SK-N-SH (cell line): ENCODE measurements at regions not wholly inside any gene's neighbourhood (a gene's known extent, or its start where the extent isn't known, plus 50 kb on each side); places are given as distances from the start of the nearest gene placed in this dataset.

Experiments used
- CTCF ChIA-PET: fragments of 300-600, 350-600 bp; formaldehyde crosslinking; extraction: SDS; loops from one replicate; lab custom pipeline; 2021; lab: Yijun Ruan, JAX
- POLR2A ChIA-PET: fragments of 350-600 bp; sonication (Branson Sonifier 250); formaldehyde crosslinking; extraction: SDS; loops from one replicate; lab custom pipeline; 2020; ENCODE audit warnings: antibody characterized with exemption, inconsistent platforms; lab: Yijun Ruan, JAX
- DNase-seq: peaks from one replicate; pipeline ENCODE4 v3.0.0; 2012
- H2AFZ ChIP-seq: fragments of 200-600 bp; sonication (generic); 2 replicates; pipeline ENCODE4 v1.8.1; 2016; ENCODE audit warnings: antibody characterized with exemption, mild to moderate bottlenecking, low read depth
- H3F3A ChIP-seq: fragments of 200-600 bp; sonication (generic); replicated peaks from 2 replicates; pipeline ENCODE3; 2016; ENCODE audit warnings: antibody characterized with exemption, mild to moderate bottlenecking; ENCODE audit not compliant: insufficient read depth
- H3K27ac ChIP-seq, 2 experiments: fragments of 200-500 bp in 1 of 2; fragments of 200-600 bp in 1 of 2; sonication (Bioruptor generic) in 1 of 2; sonication (generic), shearing (Covaris generic) in 1 of 2; 2 replicates each; pipeline versions ENCODE4 v1.5.1 to v1.6.1; 2014 to 2016; ENCODE audit warnings: low read depth in 2 of 2, inconsistent platforms in 1 of 2, low read length in 1 of 2, mild to moderate bottlenecking in 1 of 2, mixed read lengths in 1 of 2
- H3K27me3 ChIP-seq: fragments of 200-600 bp; sonication (generic), shearing (Covaris generic); 2 replicates; pipeline ENCODE4 v1.6.1; 2016; ENCODE audit warnings: mixed run types; ENCODE audit not compliant: insufficient read depth
- H3K36me3 ChIP-seq, 2 experiments: fragments of 200-500 bp in 1 of 2; fragments of 200-600 bp in 1 of 2; sonication (Bioruptor generic) in 1 of 2; sonication (generic) in 1 of 2; replicated peaks in 1 of 2; 2 replicates each; pipeline versions ENCODE3 to v1.5.1; 2014 to 2016; ENCODE audit warnings: low read length in 1 of 2, mild to moderate bottlenecking in 1 of 2; ENCODE audit not compliant: insufficient read depth in 2 of 2, control insufficient read depth in 1 of 2
- H3K4me1 ChIP-seq, 2 experiments: fragments of 200-500 bp in 1 of 2; fragments of 200-600 bp in 1 of 2; sonication (Bioruptor generic) in 1 of 2; sonication (generic), shearing (Covaris generic) in 1 of 2; 2 replicates each; pipeline versions ENCODE4 v1.5.1 to v1.6.1; 2014 to 2016; ENCODE audit warnings: low read depth in 1 of 2, low read length in 1 of 2, mixed run types in 1 of 2; ENCODE audit not compliant: insufficient read depth in 2 of 2, control insufficient read depth in 1 of 2
- H3K4me2 ChIP-seq: fragments of 200-600 bp; sonication (generic), shearing (Covaris generic); 2 replicates; pipeline ENCODE4 v1.6.1; 2017; ENCODE audit warnings: mixed run types
- H3K4me3 ChIP-seq, 2 experiments: fragments of 200-500 bp in 1 of 2; fragments of 200-600 bp in 1 of 2; sonication (Bioruptor generic) in 1 of 2; sonication (generic), shearing (Covaris generic) in 1 of 2; 2 replicates each; pipeline versions ENCODE4 v1.5.1 to v1.8.1; 2014 to 2016; ENCODE audit warnings: low read depth in 2 of 2, inconsistent platforms in 1 of 2, low read length in 1 of 2, mild to moderate bottlenecking in 1 of 2, mixed read lengths in 1 of 2, moderate library complexity in 1 of 2
- H3K79me2 ChIP-seq: fragments of 200-600 bp; sonication (generic); 2 replicates; pipeline ENCODE4 v1.8.1; 2017; ENCODE audit warnings: mild to moderate bottlenecking; ENCODE audit not compliant: insufficient read depth
- H3K9ac ChIP-seq: fragments of 200-600 bp; sonication (generic); 2 replicates; pipeline ENCODE4 v1.6.1; 2017; ENCODE audit warnings: mixed run types
- H3K9me2 ChIP-seq: fragments of 200-600 bp; sonication (generic); 2 replicates; pipeline ENCODE4 v1.6.1; 2017; ENCODE audit warnings: mixed run types
- H3K9me3 ChIP-seq: fragments of 200-600 bp; sonication (generic); 2 replicates; pipeline ENCODE4 v1.6.1; 2017; ENCODE audit warnings: mixed run types, mild to moderate bottlenecking, moderate library complexity
- H4K20me1 ChIP-seq: fragments of 200-600 bp; sonication (generic); 2 replicates; pipeline ENCODE4 v1.6.1; 2017; ENCODE audit warnings: mild to moderate bottlenecking, mixed run types; ENCODE audit not compliant: insufficient read depth
- CHD2 ChIP-seq: fragments of 150-350 bp; IDR thresholded peaks from 2 replicates; pipeline ENCODE4 v1.6.1; 2018; ENCODE audit warnings: low read length; ENCODE audit not compliant: partially characterized antibody
- ELF1 ChIP-seq: IDR thresholded peaks from 2 replicates; pipeline ENCODE4 v1.4.0; 2012
- EP300 ChIP-seq, 2 experiments: IDR thresholded peaks; 2 replicates each; pipeline versions ENCODE4 v1.4.0 to v1.6.1; 2012; ENCODE audit warnings: borderline replicate concordance in 1 of 2, low read depth in 1 of 2, low read length in 1 of 2
- EZH2phosphoT487 ChIP-seq: fragments of 200-600 bp; sonication (generic); IDR thresholded peaks from 2 replicates; pipeline ENCODE4 v1.6.1; 2017; ENCODE audit warnings: low read depth, mixed run types, mild to moderate bottlenecking, antibody characterized with exemption, moderate library complexity, borderline replicate concordance
- FOSL2 ChIP-seq: IDR thresholded peaks from 2 replicates; pipeline ENCODE4 v1.4.0; 2012; ENCODE audit warnings: low read depth, mild to moderate bottlenecking, moderate library complexity, borderline replicate concordance
- FOXM1 ChIP-seq: IDR thresholded peaks from 2 replicates; pipeline ENCODE4 v1.4.0; 2012; ENCODE audit warnings: low read depth, mild to moderate bottlenecking
- GATA2 ChIP-seq: sonication (generic); formaldehyde crosslinking; IDR thresholded peaks from 2 replicates; pipeline ENCODE4 v1.5.0; 2020; ENCODE audit warnings: mild to moderate bottlenecking, missing genetic modification reagents
- JUND ChIP-seq: IDR thresholded peaks from 2 replicates; pipeline ENCODE4 v1.4.0; 2012
- MXI1 ChIP-seq: IDR thresholded peaks from 2 replicates; pipeline ENCODE4 v1.6.1; 2012; ENCODE audit warnings: mild to moderate bottlenecking, low read depth, low read length, improper control_type of control experiment
- POLR2AphosphoS5 ChIP-seq: IDR thresholded peaks from 2 replicates; pipeline ENCODE4 v1.6.1; 2012; ENCODE audit warnings: low read depth, low read length
- RCOR1 ChIP-seq: fragments of 150-350 bp; IDR thresholded peaks from 2 replicates; pipeline ENCODE4 v1.6.1; 2017; ENCODE audit warnings: antibody characterized with exemption, low read length
- RXRA ChIP-seq: IDR thresholded peaks from 2 replicates; pipeline ENCODE4 v1.4.0; 2012; ENCODE audit warnings: low read depth, mild to moderate bottlenecking, borderline replicate concordance
- TAF1 ChIP-seq: IDR thresholded peaks from 2 replicates; pipeline ENCODE4 v1.6.1; 2012; ENCODE audit warnings: low read depth, mild to moderate bottlenecking, low read length, moderate library complexity, borderline replicate concordance
- TCF12 ChIP-seq: IDR thresholded peaks from 2 replicates; pipeline ENCODE4 v1.4.0; 2012
- TEAD4 ChIP-seq: IDR thresholded peaks from 2 replicates; pipeline ENCODE4 v1.4.0; 2012; ENCODE audit warnings: mild to moderate bottlenecking, borderline replicate concordance; ENCODE audit not compliant: insufficient read depth
- WGBS: methylation state at CpG from one replicate; pipeline ENCODE4 v1.1.6; 2017; ENCODE audit warnings: low lambda C conversion rate; 5-methylcytosine and 5-hydroxymethylcytosine counted together
- TF ChIP-seq, protein P1 (sequence below): IDR thresholded peaks from 2 replicates; pipeline ENCODE4 v1.4.0; 2012; ENCODE audit warnings: low read depth
- TF ChIP-seq, protein P2 (sequence below): IDR thresholded peaks from 2 replicates; pipeline ENCODE4 v1.4.0; 2012; ENCODE audit warnings: low read depth, borderline replicate concordance
- TF ChIP-seq, protein P3 (sequence below): IDR thresholded peaks from 2 replicates; pipeline ENCODE4; 2012
- TF ChIP-seq, protein P4 (sequence below): IDR thresholded peaks from 2 replicates; pipeline ENCODE4 v1.6.1; 2012; ENCODE audit warnings: mild to moderate bottlenecking, low read depth, low read length, moderate library complexity

DNA sequence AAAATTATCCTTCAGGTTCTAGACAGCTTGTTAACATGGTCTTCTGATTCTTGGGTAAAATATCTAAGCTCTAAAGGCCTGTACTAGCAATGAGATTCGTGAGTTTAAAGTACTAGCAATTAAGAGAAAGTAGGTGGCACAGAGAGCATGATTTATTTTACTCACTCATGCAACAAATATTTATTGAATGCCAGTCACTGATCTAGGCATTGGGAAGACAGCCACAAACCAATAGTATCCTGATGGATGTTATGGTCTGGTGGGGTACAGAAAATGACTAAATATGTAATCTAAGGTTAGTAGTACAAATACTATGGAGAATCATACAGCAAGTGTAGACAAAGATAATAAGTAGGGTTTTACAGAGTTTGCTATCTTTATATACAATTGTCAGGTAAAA, 751.3 kb downstream of the ZNF385D start:
- H3K9me3 ChIP-seq = no peaks in the 10 kb centered on the region
- no peak overlapping the region for H2AFZ ChIP-seq
- H3K9ac ChIP-seq = no peak overlapping the region
- H3K27me3 ChIP-seq = no peaks in the 10 kb centered on the region
- H3K36me3 ChIP-seq = no peaks in the 10 kb centered on the region
- WGBS = 24% methylated on average over 1 of the region's 1 CpG
- H3K79me2 ChIP-seq = no peaks in the 10 kb centered on the region
- CTCF ChIA-PET = no interaction called here
- no peak overlapping the region for H3K4me3 ChIP-seq
- no peaks in the 10 kb centered on the region for H3K4me1 ChIP-seq
- no peak for DNase-seq
- no peak overlapping the region for H3K4me2 ChIP-seq
- TF ChIP-seq MXI1 = no peak
- TF ChIP-seq CHD2 = no peak
- TF ChIP-seq GATA2 = no peak
- TF ChIP-seq POLR2AphosphoS5 = no peak
- TF ChIP-seq, protein P1, sequence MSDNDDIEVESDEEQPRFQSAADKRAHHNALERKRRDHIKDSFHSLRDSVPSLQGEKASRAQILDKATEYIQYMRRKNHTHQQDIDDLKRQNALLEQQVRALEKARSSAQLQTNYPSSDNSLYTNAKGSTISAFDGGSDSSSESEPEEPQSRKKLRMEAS = no peak
- TF ChIP-seq, protein P2, sequence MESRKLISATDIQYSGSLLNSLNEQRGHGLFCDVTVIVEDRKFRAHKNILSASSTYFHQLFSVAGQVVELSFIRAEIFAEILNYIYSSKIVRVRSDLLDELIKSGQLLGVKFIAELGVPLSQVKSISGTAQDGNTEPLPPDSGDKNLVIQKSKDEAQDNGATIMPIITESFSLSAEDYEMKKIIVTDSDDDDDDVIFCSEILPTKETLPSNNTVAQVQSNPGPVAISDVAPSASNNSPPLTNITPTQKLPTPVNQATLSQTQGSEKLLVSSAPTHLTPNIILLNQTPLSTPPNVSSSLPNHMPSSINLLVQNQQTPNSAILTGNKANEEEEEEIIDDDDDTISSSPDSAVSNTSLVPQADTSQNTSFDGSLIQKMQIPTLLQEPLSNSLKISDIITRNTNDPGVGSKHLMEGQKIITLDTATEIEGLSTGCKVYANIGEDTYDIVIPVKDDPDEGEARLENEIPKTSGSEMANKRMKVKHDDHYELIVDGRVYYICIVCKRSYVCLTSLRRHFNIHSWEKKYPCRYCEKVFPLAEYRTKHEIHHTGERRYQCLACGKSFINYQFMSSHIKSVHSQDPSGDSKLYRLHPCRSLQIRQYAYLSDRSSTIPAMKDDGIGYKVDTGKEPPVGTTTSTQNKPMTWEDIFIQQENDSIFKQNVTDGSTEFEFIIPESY = no peak
- TF ChIP-seq TAF1 = no peak
- TF ChIP-seq FOSL2 = no peak
- no peak for TF ChIP-seq EP300 (IDR thresholded peaks at IDR 0.05; ENCODE audit: borderline replicate concordance in 1 of 2, low read depth in 1 of 2, low read length in 1 of 2)
- TF ChIP-seq, protein P3, sequence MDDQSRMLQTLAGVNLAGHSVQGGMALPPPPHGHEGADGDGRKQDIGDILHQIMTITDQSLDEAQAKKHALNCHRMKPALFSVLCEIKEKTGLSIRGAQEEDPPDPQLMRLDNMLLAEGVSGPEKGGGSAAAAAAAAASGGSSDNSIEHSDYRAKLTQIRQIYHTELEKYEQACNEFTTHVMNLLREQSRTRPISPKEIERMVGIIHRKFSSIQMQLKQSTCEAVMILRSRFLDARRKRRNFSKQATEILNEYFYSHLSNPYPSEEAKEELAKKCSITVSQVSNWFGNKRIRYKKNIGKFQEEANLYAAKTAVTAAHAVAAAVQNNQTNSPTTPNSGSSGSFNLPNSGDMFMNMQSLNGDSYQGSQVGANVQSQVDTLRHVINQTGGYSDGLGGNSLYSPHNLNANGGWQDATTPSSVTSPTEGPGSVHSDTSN = no peak
- TF ChIP-seq JUND = no peak
- TF ChIP-seq RCOR1 = no peak
- no peak for TF ChIP-seq ELF1
- no peak for TF ChIP-seq TCF12
- no peak for TF ChIP-seq FOXM1
- no peak for TF ChIP-seq RXRA
- TF ChIP-seq, all 33 proteins: peak for 0
- H4K20me1 ChIP-seq = no peaks in the 10 kb centered on the region
- no peak overlapping the region for H3K27ac ChIP-seq
- POLR2A ChIA-PET = no interaction called here
- no peaks in the 10 kb centered on the region for H3K9me2 ChIP-seq
- no peaks in the 10 kb centered on the region for H3F3A ChIP-seq

DNA sequence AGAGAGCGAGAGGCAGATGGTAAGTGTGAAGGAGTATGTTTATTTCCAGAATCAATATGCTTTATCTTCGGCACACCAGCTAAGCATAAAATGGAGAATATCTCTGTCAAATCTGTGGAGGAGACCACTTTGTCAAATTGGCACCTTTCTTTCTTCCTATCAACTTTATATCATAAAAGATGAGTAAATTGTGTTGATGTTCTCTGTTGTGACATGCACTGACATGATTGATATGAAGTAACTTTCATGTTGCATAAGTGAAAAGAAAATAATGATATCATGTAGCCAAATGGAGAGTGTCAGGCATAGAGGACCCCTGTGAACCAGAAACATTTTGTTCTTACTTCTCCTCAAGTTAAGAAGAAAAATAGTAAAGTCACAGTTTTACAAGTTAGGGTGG, 753.8 kb downstream of the ZNF385D start:
- CTCF ChIA-PET = no interaction called here
- no peaks in the 10 kb centered on the region for H3K9me2 ChIP-seq
- no peak overlapping the region for H3K4me2 ChIP-seq
- H3K9ac ChIP-seq = no peak overlapping the region
- no peaks in the 10 kb centered on the region for H3K79me2 ChIP-seq
- no peaks in the 10 kb centered on the region for H3K4me1 ChIP-seq
- no peaks in the 10 kb centered on the region for H3K9me3 ChIP-seq
- no peaks in the 10 kb centered on the region for H3K27me3 ChIP-seq
- H3K4me3 ChIP-seq = no peak overlapping the region
- H3F3A ChIP-seq = no peaks in the 10 kb centered on the region
- WGBS = 46% methylated on average over 2 of the region's 2 CpGs
- no peak for DNase-seq
- POLR2A ChIA-PET = no interaction called here
- H4K20me1 ChIP-seq = no peaks in the 10 kb centered on the region
- H2AFZ ChIP-seq = no peak overlapping the region
- H3K36me3 ChIP-seq = no peaks in the 10 kb centered on the region
- H3K27ac ChIP-seq = no peak overlapping the region
- TF ChIP-seq TCF12 (no peak), TAF1 (no peak), JUND (no peak), POLR2AphosphoS5 (no peak), EP300 (IDR thresholded peaks at IDR 0.05; ENCODE audit: borderline replicate concordance in 1 of 2, low read depth in 1 of 2, low read length in 1 of 2) (no peak), EZH2phosphoT487 (no peak), RCOR1 (no peak), GATA2 (no peak), TEAD4 (no peak)
- TF ChIP-seq, protein P1 = no peak
- TF ChIP-seq, protein P2 = no peak
- TF ChIP-seq, protein P4, sequence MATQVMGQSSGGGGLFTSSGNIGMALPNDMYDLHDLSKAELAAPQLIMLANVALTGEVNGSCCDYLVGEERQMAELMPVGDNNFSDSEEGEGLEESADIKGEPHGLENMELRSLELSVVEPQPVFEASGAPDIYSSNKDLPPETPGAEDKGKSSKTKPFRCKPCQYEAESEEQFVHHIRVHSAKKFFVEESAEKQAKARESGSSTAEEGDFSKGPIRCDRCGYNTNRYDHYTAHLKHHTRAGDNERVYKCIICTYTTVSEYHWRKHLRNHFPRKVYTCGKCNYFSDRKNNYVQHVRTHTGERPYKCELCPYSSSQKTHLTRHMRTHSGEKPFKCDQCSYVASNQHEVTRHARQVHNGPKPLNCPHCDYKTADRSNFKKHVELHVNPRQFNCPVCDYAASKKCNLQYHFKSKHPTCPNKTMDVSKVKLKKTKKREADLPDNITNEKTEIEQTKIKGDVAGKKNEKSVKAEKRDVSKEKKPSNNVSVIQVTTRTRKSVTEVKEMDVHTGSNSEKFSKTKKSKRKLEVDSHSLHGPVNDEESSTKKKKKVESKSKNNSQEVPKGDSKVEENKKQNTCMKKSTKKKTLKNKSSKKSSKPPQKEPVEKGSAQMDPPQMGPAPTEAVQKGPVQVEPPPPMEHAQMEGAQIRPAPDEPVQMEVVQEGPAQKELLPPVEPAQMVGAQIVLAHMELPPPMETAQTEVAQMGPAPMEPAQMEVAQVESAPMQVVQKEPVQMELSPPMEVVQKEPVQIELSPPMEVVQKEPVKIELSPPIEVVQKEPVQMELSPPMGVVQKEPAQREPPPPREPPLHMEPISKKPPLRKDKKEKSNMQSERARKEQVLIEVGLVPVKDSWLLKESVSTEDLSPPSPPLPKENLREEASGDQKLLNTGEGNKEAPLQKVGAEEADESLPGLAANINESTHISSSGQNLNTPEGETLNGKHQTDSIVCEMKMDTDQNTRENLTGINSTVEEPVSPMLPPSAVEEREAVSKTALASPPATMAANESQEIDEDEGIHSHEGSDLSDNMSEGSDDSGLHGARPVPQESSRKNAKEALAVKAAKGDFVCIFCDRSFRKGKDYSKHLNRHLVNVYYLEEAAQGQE = no peak
